Natural killer cell treated with Interleukin-12 subunit alpha and Interleukin-12 subunit beta and Interleukin-15 and Interleukin-18, amount 100 ng/mL, for 72 hours (primary cell): ENCODE measurements at regions not wholly inside any gene's neighbourhood (a gene's known extent, or its start where the extent isn't known, plus 50 kb on each side); places are given as distances from the start of the nearest gene placed in this dataset.

Source experiments
- ATAC-seq, 2 donors: fragments of 150-1000 bp; cut with Tn5 transposase in 1 of 2; sonication (Bioruptor Pico), chemical (Tn5 transposase) in 1 of 2; 2 replicates each; pipeline ENCODE4 v1.10.0; 2021
- DNase-seq: peaks from one replicate; pipeline ENCODE4 v3.0.0; 2022; ENCODE audit warnings: low spot score
- H3K27ac Mint-ChIP-seq, 2 donors: 1 replicate in 1 of 2; 2 replicates in 1 of 2; pipeline ENCODE4 v1.8.0; 2022; ENCODE audit warnings: mixed read lengths in 2 of 2, mild to moderate bottlenecking in 1 of 2, moderate library complexity in 1 of 2
- H3K27me3 Mint-ChIP-seq, 2 donors: 1 replicate in 1 of 2; 2 replicates in 1 of 2; pipeline ENCODE4 v1.8.0; 2022; ENCODE audit warnings: mixed read lengths in 2 of 2
- H3K36me3 Mint-ChIP-seq: one replicate; pipeline ENCODE4 v1.8.0; 2022; ENCODE audit warnings: mixed read lengths
- H3K4me1 Mint-ChIP-seq, 2 donors: 1 replicate in 1 of 2; 2 replicates in 1 of 2; pipeline ENCODE4 v1.8.0; 2022; ENCODE audit warnings: low read depth in 2 of 2, mixed read lengths in 2 of 2, mild to moderate bottlenecking in 1 of 2
- H3K4me3 Mint-ChIP-seq: one replicate; pipeline ENCODE4 v1.8.0; 2022; ENCODE audit warnings: mixed read lengths
- H3K9me3 Mint-ChIP-seq: 2 replicates; pipeline ENCODE4 v1.8.0; 2022; ENCODE audit warnings: mixed read lengths

DNA sequence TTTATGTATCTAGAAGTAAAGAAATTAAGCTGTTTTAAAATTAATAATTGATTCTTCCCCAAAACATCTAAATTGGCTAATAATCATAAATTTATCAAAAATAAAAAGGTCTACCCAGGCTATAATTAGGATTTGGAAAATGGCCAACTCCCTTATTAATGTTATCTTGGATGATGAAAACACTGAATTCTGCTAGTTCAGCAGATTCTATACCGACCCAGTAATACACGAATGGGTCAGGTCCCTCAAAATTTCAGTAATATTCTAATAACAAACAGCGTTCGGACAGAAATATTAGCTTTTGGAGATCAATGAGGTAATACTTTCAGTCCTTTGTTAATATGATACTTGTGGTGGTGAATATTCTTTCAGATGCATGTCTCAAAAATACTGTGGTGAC, 360.7 kb upstream of the MGMT start:
- DNase-seq (no peak), ATAC-seq (no peak)
- Mint-ChIP-seq H3K36me3 (no peaks in the 10 kb centered on the region), H3K4me1 (no peaks in the 10 kb centered on the region), H3K27me3 (peaks cover 0 to 15% of the 10 kb centered on the region in 2 donors), H3K27ac (no peak overlapping the region), H3K9me3 (no peaks in the 10 kb centered on the region), H3K4me3 (no peak overlapping the region)

DNA sequence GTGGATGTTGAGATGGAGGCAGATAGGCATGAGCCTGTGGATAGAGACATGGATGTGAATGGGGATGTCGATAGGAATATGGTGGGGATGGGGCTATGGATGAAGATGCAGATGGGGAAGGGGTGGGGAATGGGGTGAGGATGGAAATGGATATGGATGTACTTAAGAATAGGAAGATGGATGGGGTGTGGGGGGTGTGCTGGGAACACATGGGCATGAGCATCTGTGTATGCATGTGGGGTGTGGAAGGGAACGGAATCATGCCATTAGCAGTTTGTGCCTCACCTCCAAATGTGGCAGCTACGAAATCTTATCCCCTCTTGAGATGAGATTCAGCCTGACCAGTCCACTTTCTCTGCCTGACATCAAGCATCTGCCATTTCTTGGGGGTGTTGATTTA, 359.5 kb upstream of the MGMT start:
- Mint-ChIP-seq H3K9me3 (no peaks in the 10 kb centered on the region), H3K27ac (no peak overlapping the region), H3K4me3 (no peak overlapping the region), H3K36me3 (no peaks in the 10 kb centered on the region), H3K4me1 (no peaks in the 10 kb centered on the region), H3K27me3 (peaks cover 0 to 15% of the 10 kb centered on the region in 2 donors)
- no peak for DNase-seq
- no peak for ATAC-seq

DNA sequence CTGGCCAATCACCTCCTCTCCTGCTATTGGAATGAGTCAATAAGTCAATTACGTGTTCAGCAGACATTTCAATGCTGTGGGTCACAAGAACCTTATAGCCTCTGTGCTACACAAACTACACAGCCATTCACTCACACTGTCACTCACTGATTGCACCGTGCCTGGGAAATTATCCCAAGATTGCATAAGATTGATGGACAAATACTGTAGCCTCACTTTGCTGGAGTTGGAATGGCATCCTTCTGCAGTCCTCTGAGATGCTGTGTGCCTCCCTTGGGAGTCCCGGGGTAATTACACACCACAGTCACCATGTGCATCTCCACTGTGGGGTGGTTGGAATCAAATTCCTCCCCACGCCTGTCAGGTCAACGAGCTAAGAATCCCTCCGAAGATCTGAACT, 358.7 kb upstream of the MGMT start:
- no peak for DNase-seq
- H3K27me3 Mint-ChIP-seq, result peaks cover 0 to 15% of the 10 kb centered on the region in 2 donors
- H3K27ac Mint-ChIP-seq, result no peak overlapping the region
- no peaks in the 10 kb centered on the region for H3K36me3 Mint-ChIP-seq
- no peak for ATAC-seq
- no peak overlapping the region for H3K4me3 Mint-ChIP-seq
- no peaks in the 10 kb centered on the region for H3K4me1 Mint-ChIP-seq
- no peaks in the 10 kb centered on the region for H3K9me3 Mint-ChIP-seq

DNA sequence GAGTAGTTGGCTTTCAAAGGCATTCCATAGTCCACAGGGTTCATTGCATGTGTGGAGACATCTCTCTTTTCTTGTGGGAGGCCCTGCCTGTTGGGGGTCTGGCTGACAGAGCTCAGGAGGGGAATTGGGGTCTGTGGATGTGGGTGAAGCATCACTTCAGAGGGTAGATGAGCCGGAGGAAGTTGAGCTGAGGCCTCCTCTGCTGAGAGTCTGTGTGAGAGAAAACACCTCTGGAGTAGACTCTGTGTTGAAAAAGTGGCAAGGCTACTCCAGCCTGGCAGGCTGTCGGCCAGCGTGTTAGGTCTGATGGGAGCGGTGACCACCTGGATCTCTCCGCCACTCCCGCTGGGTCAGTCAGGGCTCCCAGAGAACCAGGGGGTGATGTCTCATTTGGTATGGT, 358.0 kb upstream of the MGMT start:
- no peaks in the 10 kb centered on the region for H3K9me3 Mint-ChIP-seq
- no peaks in the 10 kb centered on the region for H3K4me1 Mint-ChIP-seq
- no peak for ATAC-seq
- no peak overlapping the region for H3K27ac Mint-ChIP-seq
- no peak overlapping the region for H3K4me3 Mint-ChIP-seq
- H3K36me3 Mint-ChIP-seq, result no peaks in the 10 kb centered on the region
- DNase-seq, result no peak
- H3K27me3 Mint-ChIP-seq, result peaks cover 0 to 15% of the 10 kb centered on the region in 2 donors

DNA sequence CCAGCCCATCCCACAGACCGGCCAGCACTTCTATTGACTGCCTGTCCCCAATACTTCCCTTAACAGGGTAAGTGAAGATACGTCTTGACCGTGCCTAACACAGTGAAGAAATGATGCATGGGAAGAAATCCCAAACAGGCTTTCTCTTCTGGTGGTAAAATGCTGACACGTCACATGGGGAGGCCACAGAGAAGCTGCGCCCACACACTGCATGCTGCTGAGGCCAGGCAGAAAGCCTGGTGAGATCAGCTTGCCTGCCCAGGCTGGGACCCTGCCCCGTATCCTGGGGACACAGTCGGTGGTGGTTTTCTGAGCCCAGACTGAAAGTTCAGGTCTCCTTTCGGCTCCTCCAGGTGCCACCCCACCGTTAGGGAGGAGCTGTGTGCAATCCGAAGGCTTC, 356.3 kb upstream of the MGMT start:
- Mint-ChIP-seq H3K36me3 (no peaks in the 10 kb centered on the region), H3K4me1 (no peaks in the 10 kb centered on the region), H3K4me3 (no peak overlapping the region), H3K27me3 (peaks cover 0 to 15% of the 10 kb centered on the region in 2 donors), H3K9me3 (no peaks in the 10 kb centered on the region), H3K27ac (no peak overlapping the region)
- DNase-seq (no peak), ATAC-seq (no peak)

DNA sequence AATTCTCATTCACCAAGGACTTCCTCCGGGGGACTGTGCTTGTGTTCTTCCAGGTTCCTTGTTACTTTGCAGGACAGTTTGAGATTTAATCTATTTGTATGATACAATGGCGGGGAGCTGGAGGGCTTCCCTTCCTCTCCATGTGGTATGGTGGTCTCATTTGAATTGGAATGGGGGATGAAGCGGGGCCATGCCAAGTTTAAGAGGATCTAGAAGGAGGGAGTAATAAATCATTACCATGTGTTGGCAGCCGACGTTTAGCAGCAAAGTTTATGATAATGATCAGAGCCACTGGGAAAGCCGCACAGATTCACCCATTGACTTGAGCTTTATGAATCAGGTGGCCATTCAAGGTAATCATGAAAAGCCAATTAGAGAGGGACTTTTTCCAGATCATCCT, 355.1 kb upstream of the MGMT start:
- H3K27ac Mint-ChIP-seq, result no peak overlapping the region
- H3K4me1 Mint-ChIP-seq, result no peaks in the 10 kb centered on the region
- DNase-seq (no peak), ATAC-seq (no peak)
- no peaks in the 10 kb centered on the region for H3K36me3 Mint-ChIP-seq
- H3K4me3 Mint-ChIP-seq, result no peak overlapping the region
- H3K9me3 Mint-ChIP-seq, result no peaks in the 10 kb centered on the region
- peaks cover 8 to 10% of the 10 kb centered on the region in 2 donors for H3K27me3 Mint-ChIP-seq

DNA sequence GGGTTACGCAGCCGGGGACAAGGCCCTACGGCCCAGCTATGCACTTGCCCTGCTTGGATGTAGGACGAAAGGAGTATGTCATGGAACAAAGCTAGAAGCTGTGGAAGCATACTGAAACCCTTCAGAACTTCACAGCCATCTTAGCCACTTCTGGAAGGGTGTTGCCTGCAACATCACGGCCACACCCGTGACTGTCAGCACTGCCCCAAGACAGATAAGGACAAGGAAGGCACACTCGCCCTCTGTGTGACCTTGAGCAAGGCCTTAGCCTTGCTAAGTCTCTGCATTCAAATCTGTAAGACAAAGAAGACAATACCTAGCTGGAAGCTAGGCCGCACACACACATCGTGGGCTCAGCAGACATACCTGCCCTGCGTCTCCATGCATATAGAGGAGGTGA, 352.5 kb upstream of the MGMT start:
- DNase-seq (no peak), ATAC-seq (no peak)
- Mint-ChIP-seq H3K4me3 (no peak overlapping the region), H3K9me3 (no peaks in the 10 kb centered on the region), H3K4me1 (no peaks in the 10 kb centered on the region), H3K27me3 (peaks cover 0 to 8% of the 10 kb centered on the region in 2 donors), H3K36me3 (no peaks in the 10 kb centered on the region), H3K27ac (no peak overlapping the region)

DNA sequence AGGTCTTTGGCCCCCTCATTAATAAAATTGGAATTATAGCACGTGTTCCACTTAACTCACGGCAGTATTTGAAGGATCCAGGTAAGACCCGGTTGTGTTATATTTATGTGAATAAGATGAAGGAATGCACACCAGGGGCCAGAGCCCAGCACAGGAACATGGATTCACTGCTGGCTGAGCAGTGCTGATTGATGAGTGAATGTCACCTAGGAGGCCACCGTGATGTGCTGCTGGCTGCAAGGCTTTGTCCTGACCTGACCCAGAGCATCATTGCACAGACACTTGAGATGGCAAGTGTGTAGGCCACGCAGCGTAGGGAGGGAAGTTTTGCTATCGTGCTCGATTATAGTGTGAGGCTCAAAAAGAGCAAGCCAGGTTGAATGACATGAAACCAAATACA, 350.7 kb upstream of the MGMT start:
- H3K9me3 Mint-ChIP-seq, result no peaks in the 10 kb centered on the region
- no peak overlapping the region for H3K4me3 Mint-ChIP-seq
- ATAC-seq, result no peak
- peaks cover 3 to 8% of the 10 kb centered on the region in 2 donors for H3K27me3 Mint-ChIP-seq
- no peaks in the 10 kb centered on the region for H3K4me1 Mint-ChIP-seq
- no peaks in the 10 kb centered on the region for H3K36me3 Mint-ChIP-seq
- no peak for DNase-seq
- H3K27ac Mint-ChIP-seq, result no peak overlapping the region

DNA sequence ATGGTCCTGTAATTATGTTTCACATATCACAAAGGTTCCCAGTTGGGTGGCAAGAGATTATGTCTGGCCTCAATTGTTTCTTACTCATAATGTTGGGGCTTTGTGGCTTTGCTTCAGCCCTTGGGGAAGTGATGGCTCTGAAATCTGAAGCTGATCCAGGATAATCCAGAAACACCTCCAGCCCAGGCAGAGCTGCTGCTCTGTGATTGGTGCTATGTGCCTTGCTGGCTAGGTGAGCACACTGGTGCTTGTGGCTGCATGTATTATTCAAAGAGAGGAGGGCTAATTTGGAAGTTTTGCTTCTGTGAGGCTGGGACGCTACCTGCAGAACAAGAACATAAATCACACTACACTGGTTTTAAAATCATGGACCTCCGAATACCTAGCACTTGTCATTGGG, 346.6 kb upstream of the MGMT start:
- no peak overlapping the region for H3K27ac Mint-ChIP-seq
- no peaks in the 10 kb centered on the region for H3K4me1 Mint-ChIP-seq
- no peak overlapping the region for H3K4me3 Mint-ChIP-seq
- DNase-seq (no peak), ATAC-seq (no peak)
- no peaks in the 10 kb centered on the region for H3K9me3 Mint-ChIP-seq
- no peaks in the 10 kb centered on the region for H3K36me3 Mint-ChIP-seq
- peaks cover 3 to 8% of the 10 kb centered on the region in 2 donors for H3K27me3 Mint-ChIP-seq

DNA sequence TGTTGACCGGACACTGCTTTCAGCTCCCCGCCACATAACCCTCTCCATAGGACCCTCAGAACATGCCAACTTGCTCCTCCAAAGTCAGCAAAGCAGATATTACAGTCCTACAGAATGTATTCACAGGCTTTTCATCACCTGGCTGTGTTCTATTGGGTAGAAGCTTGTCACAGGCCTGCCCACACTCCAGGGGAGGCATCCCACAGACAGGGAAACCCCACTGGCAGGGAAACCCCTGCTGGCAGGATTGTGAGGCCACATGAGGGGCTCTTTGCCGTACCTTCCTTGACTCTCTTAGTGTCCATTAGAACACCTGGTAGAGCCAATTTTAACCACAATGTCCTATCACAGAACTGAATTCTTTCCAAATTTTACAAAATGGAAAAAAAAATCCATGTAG, 344.2 kb upstream of the MGMT start:
- no peaks in the 10 kb centered on the region for H3K36me3 Mint-ChIP-seq
- H3K9me3 Mint-ChIP-seq, result no peaks in the 10 kb centered on the region
- no peak overlapping the region for H3K4me3 Mint-ChIP-seq
- peaks cover 0 to 3% of the 10 kb centered on the region in 2 donors for H3K27me3 Mint-ChIP-seq
- DNase-seq (no peak), ATAC-seq (no peak)
- H3K4me1 Mint-ChIP-seq, result no peaks in the 10 kb centered on the region
- H3K27ac Mint-ChIP-seq, result no peak overlapping the region

DNA sequence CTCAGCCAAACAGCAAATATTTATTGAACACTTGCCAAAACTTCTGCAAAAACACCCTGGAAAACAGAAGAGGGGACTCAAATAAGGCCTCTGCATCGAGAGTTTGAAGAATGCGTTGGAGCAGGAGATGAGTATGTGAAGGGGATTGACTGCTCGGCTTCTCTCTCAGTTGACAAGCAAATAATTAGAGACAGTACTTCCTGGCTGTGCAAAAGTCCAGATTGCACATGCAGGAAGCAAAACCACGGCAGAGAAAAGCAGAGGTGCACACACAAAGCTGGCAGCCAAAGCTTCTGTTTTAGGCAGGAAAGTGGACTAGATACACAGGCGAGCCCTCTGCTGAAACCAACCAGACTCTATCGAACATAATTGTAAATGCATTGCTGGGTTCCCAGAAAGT, 343.6 kb upstream of the MGMT start:
- H3K27me3 Mint-ChIP-seq, result peaks cover 0 to 3% of the 10 kb centered on the region in 2 donors
- no peak for DNase-seq
- no peaks in the 10 kb centered on the region for H3K9me3 Mint-ChIP-seq
- H3K36me3 Mint-ChIP-seq, result no peaks in the 10 kb centered on the region
- H3K27ac Mint-ChIP-seq, result no peak overlapping the region
- H3K4me3 Mint-ChIP-seq, result no peak overlapping the region
- no peak for ATAC-seq
- no peaks in the 10 kb centered on the region for H3K4me1 Mint-ChIP-seq

DNA sequence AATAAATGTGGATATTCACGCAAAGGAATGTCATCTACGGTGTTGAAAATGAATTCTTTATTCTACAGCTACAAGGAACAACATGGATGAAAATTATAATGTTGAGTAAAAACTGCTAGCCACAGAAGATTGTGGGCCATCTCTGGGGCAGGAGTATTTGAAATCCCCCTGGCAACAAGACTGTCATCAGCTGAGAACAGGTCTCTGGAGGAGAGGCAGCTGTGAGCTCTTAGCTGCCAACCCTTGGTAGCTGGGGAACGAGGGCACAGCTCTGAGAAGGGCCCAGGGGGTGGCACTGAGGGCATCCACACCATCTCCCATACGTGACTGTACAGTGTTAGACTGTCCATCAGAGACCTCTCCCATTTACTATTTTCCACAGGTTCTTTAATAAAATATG, 340.1 kb upstream of the MGMT start:
- no peak for ATAC-seq
- Mint-ChIP-seq H3K27me3 (peaks cover 7 to 17% of the 10 kb centered on the region in 2 donors), H3K36me3 (no peaks in the 10 kb centered on the region), H3K4me3 (no peak overlapping the region), H3K9me3 (no peaks in the 10 kb centered on the region), H3K27ac (no peak overlapping the region), H3K4me1 (no peaks in the 10 kb centered on the region)
- DNase-seq, result no peak

DNA sequence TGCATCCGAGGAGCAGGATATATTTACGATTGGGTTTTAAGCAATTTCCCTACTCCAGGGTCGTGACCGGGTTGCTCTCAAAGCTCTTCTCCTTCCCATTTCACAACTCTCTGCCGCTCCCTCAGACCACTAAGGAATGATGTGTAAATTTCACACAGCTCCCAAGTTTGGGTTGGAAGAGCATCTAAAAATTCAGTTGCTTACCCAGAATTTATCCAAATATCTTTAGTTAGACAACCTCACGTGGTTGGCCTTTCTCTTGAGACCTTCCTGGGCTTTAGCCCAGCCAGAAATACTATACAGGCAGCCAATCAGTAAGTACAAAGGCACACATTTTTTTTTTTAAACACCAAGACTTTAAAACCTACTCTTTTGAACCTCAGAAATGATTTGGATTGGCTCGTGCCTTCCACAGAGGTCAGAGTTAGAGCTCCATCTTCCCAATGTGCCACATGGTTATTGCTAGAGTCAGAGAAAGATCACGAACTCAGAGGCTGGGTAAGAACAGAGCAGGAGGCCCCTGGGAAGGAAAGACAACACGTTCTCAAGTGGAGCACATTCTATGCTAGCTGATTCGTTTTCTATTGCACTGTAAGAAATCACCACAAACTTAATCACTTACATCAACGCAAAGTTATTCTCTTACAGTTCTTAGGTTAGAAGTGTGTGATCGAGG, 335.4 kb upstream of the MGMT start:
- H3K4me3 Mint-ChIP-seq, result no peak overlapping the region
- no peaks in the 10 kb centered on the region for H3K36me3 Mint-ChIP-seq
- DNase-seq, result no peak
- ATAC-seq, result no peak
- H3K27me3 Mint-ChIP-seq, result peaks cover 10 to 17% of the 10 kb centered on the region in 2 donors
- H3K4me1 Mint-ChIP-seq, result no peaks in the 10 kb centered on the region
- H3K27ac Mint-ChIP-seq, result no peak overlapping the region
- H3K9me3 Mint-ChIP-seq, result no peaks in the 10 kb centered on the region

DNA sequence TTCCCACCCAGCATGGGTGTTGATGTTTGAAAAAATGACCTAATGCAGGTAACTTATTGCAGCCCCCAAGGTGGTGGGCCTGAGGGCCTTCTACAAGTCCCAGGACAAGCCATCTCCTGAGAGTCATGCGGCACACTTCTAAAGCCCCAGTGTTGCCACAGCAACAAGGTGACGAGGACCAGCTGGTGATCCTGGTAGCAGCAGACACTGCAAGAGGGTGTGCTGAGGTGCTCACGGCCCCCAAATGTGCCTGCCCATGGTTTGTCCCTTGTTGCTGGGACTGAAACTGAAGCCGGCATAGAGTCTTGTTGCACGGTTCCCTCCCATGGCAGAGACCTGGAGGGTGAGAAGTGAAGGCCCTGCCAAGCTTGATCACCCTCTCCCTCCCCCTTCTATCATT, 333.2 kb upstream of the MGMT start:
- ATAC-seq, result no peak
- DNase-seq, result no peak
- H3K4me1 Mint-ChIP-seq, result no peaks in the 10 kb centered on the region

DNA sequence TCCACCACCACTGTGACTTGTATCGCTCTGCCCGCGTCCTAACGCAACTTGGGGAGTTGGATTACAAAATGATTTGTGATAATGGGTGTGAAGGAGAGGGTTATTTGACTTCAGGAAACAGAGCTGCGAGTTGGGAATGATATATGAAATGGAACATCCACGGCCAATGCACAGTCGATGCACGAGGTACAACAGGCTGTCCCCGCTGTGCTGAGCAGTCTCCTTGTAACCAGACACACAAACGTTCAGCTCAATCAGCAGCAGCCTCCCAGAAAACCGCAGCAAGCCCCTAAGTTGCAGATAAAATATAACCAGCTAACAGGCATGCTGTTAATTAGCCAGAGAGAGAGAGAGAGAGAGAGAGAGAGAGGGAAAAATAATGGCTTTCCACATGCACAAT, 332.7 kb upstream of the MGMT start:
- Mint-ChIP-seq H3K4me1 (no peaks in the 10 kb centered on the region), H3K27me3 (peaks cover 12 to 19% of the 10 kb centered on the region in 2 donors), H3K36me3 (no peaks in the 10 kb centered on the region), H3K4me3 (no peak overlapping the region), H3K9me3 (no peaks in the 10 kb centered on the region), H3K27ac (no peak overlapping the region)
- DNase-seq (no peak), ATAC-seq (no peak)

More for the DNA sequence above, 333.2 kb upstream of the MGMT start:
- Mint-ChIP-seq H3K36me3 (no peaks in the 10 kb centered on the region), H3K4me3 (no peak overlapping the region), H3K27ac (no peak overlapping the region), H3K9me3 (no peaks in the 10 kb centered on the region), H3K27me3 (peaks cover 10 to 17% of the 10 kb centered on the region in 2 donors)
